Right lobe of liver (tissue), 6 donors: ENCODE measurements at regions not wholly inside any gene's neighbourhood (a gene's known extent, or its start where the extent isn't known, plus 50 kb on each side); places are given as distances from the start of the nearest gene placed in this dataset.

Experiments used
- ATAC-seq, 4 donors: fragments of 200-7000 bp; cut with Tn5 transposase; one replicate each; pipeline ENCODE4 v1.9.1; 2020; ENCODE audit warnings: mild to moderate bottlenecking in 4 of 4, moderate library complexity in 4 of 4
- DNase-seq, 3 donors: peaks; one replicate each; pipeline ENCODE4 v3.0.0-alpha.2; 2020
- H3K27ac ChIP-seq, 3 donors: fragments of 200-600 bp; one replicate each; pipeline ENCODE4 v1.8.0; 2022
- H3K27me3 ChIP-seq, 2 donors: fragments of 200-600 bp; one replicate each; pipeline ENCODE4 v1.8.0; 2022
- H3K36me3 ChIP-seq, 4 donors: fragments of 200-600 bp; sonication (generic) in 1 of 4; one replicate each; pipeline versions ENCODE4 v1.5.1 to v1.8.0; 2017 to 2022; ENCODE audit warnings: control low read depth in 1 of 4
- H3K4me1 ChIP-seq, 4 donors: fragments of 200-600 bp; sonication (generic) in 1 of 4; one replicate each; pipeline versions ENCODE4 v1.5.1 to v1.8.0; 2017 to 2022; ENCODE audit warnings: control low read depth in 1 of 4
- H3K4me3 ChIP-seq, 3 donors: fragments of 200-600 bp; one replicate each; pipeline ENCODE4 v1.8.0; 2022
- H3K9me3 ChIP-seq, 4 donors: fragments of 200-600 bp; sonication (generic) in 1 of 4; one replicate each; pipeline versions ENCODE4 v1.5.1 to v1.8.0; 2017 to 2022; ENCODE audit warnings: control low read depth in 1 of 4
- POLR2A ChIP-seq: fragments of 450-650 bp; IDR thresholded peaks from one replicate; pipeline ENCODE4 v1.6.1; 2017; ENCODE audit warnings: antibody characterized with exemption, mild to moderate bottlenecking
- WGBS: methylation state at CpG from one replicate; pipeline ENCODE4 v1.1.6; 2018; ENCODE audit warnings: low coverage, low lambda C conversion rate; ENCODE audit not compliant: insufficient coverage; ENCODE audit errors: missing lambda C conversion rate; 5-methylcytosine and 5-hydroxymethylcytosine counted together
- intact Hi-C, 2 donors: fragments of 100-400 bp; cut with DNase I; formaldehyde crosslinking; loops; one replicate each; pipeline versions ENCODE4 v1.11.2 to v1.14.1; 2022
- TF ChIP-seq, protein P1 (sequence below), 4 donors: fragments of 200-600 bp in 3 of 4; fragments of 450-650 bp in 1 of 4; IDR thresholded peaks; one replicate each; pipeline versions ENCODE4 v1.5.1 to v1.8.0; 2016 to 2022; ENCODE audit warnings: antibody characterized with exemption in 4 of 4, mild to moderate bottlenecking in 2 of 4
- donor health status: DM: no; HTN: yes; CAD: no.
- donor health status: DM: no; HTN: no; CAD: no.
- donor health status: DM: no; HTN: no; CAD: no.
- donor health status: DM: no; HTN: yes; CAD: no.
- donor health status: DM: no; HTN: yes; CAD: no.

GRCh38 chr5:125112196-125112595 lies 365.8 kb upstream of the ZNF608 start:
- no peak overlapping the region for H3K4me3 ChIP-seq
- no peak overlapping the region for H3K27ac ChIP-seq
- DNase-seq, result no peak
- H3K9me3 ChIP-seq, result no peaks in the 10 kb centered on the region
- H3K36me3 ChIP-seq, result no peaks in the 10 kb centered on the region
- intact Hi-C loops, result no loop called here
- peaks cover 0 to 9% (median 3%) of the 10 kb centered on the region in 4 donors for H3K4me1 ChIP-seq
- ATAC-seq, result no peak
- TF ChIP-seq POLR2A, result no peak
- TF ChIP-seq, protein P1, sequence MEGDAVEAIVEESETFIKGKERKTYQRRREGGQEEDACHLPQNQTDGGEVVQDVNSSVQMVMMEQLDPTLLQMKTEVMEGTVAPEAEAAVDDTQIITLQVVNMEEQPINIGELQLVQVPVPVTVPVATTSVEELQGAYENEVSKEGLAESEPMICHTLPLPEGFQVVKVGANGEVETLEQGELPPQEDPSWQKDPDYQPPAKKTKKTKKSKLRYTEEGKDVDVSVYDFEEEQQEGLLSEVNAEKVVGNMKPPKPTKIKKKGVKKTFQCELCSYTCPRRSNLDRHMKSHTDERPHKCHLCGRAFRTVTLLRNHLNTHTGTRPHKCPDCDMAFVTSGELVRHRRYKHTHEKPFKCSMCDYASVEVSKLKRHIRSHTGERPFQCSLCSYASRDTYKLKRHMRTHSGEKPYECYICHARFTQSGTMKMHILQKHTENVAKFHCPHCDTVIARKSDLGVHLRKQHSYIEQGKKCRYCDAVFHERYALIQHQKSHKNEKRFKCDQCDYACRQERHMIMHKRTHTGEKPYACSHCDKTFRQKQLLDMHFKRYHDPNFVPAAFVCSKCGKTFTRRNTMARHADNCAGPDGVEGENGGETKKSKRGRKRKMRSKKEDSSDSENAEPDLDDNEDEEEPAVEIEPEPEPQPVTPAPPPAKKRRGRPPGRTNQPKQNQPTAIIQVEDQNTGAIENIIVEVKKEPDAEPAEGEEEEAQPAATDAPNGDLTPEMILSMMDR (IDR thresholded peaks at IDR 0.05), result no peak
- WGBS, result 81% methylated on average over 2 of the region's 2 CpGs
- H3K27me3 ChIP-seq, result no peaks in the 10 kb centered on the region

DNA sequence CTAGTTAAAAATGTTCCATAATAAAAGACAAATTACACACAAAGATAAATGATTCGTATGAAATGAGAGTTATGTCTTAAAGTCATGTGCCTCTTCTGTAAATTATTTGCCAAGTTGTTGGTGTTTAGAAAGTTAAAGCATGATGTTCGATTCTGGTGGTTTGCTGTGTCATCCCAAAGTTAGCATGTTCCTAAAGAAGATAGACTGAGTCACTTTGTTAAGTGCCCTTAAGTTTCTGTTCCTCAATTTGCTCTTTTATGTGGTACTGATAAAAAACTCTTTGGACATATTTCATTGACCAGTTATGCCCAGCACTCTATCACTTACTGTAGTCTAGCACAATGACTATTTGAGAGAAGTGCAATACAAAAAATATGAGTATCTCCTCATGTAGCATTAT lies 366.9 kb upstream of the ZNF608 start:
- Histone ChIP-seq H3K4me3 (no peak overlapping the region), H3K36me3 (no peaks in the 10 kb centered on the region), H3K4me1 (peaks cover 0 to 9% (median 3%) of the 10 kb centered on the region in 4 donors), H3K27me3 (no peaks in the 10 kb centered on the region), H3K9me3 (no peaks in the 10 kb centered on the region), H3K27ac (no peak overlapping the region)
- DNase-seq, result no peak
- TF ChIP-seq, protein P1 (IDR thresholded peaks at IDR 0.05), result no peak
- no peak for TF ChIP-seq POLR2A
- intact Hi-C loops, result no loop called here
- WGBS, result 36% methylated on average over 2 of the region's 2 CpGs
- no peak for ATAC-seq

DNA sequence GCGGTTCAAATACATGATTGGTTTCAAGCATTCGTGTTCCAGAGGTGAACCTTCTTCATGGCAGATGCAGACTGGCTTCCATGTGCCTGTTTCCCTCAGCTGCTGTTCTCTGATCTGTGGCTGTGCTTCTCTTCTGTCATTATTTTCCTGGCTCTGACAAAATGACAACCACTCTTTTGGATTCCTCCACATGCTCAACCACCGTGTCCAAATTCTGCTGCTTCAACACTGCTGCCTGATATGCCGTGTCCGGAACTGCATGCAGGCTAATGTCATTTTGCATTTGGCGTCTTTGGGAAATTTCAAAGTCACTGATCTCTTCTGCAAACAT lies 368.7 kb upstream of the ZNF608 start:
- Histone ChIP-seq H3K4me1 (peaks cover 0 to 9% (median 3%) of the 10 kb centered on the region in 4 donors), H3K9me3 (no peaks in the 10 kb centered on the region), H3K27me3 (no peaks in the 10 kb centered on the region), H3K4me3 (no peak overlapping the region), H3K27ac (no peak overlapping the region), H3K36me3 (no peaks in the 10 kb centered on the region)
- intact Hi-C loops, result no loop called here
- DNase-seq (no peak), ATAC-seq (peak in 3 of 4 donors; percentile 28 to 69 (median 56))
- WGBS, result 62% methylated on average over 6 of the region's 6 CpGs
- TF ChIP-seq POLR2A, result no peak
- TF ChIP-seq, protein P1 (IDR thresholded peaks at IDR 0.05), result no peak

- Histone ChIP-seq H3K27me3 (no peaks in the 10 kb centered on the region), H3K4me3 (no peak overlapping the region), H3K36me3 (no peaks in the 10 kb centered on the region), H3K27ac (no peak overlapping the region), H3K4me1 (peaks cover 0 to 9% (median 3%) of the 10 kb centered on the region in 4 donors), H3K9me3 (no peaks in the 10 kb centered on the region)
- intact Hi-C loops, result no loop called here
- DNase-seq, result no peak
- no peak for ATAC-seq
- WGBS, result 72% methylated on average over 5 of the region's 6 CpGs
- no peak for TF ChIP-seq POLR2A
- TF ChIP-seq, protein P1 (IDR thresholded peaks at IDR 0.05), result no peak
Measured at GRCh38 chr5:125117566-125117965, 371.1 kb upstream of the ZNF608 start.

DNA sequence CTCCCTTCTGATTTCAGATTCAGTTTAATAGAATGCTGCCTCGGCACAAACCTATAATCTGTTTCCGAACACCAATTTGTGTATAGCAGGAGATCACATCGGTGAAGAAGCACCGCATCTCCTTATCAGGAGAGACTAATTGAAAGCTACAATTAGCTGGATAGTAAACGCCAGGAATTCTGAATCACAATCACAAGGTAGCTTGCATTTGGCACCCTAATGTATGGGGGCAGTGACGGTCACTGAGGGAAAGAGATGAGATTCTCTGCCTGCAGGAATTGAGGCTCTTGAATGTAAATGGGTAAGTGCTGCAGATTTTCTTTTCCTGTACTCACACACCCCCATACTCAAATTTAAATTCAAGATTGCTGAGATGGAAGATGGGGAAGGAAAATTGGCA lies 373.6 kb upstream of the ZNF608 start:
- intact Hi-C loops, result no loop called here
- no peak for ATAC-seq
- TF ChIP-seq POLR2A, result no peak
- TF ChIP-seq, protein P1 (IDR thresholded peaks at IDR 0.05), result no peak

More for the DNA sequence above, 373.6 kb upstream of the ZNF608 start:
- no peaks in the 10 kb centered on the region for H3K9me3 ChIP-seq
- H3K36me3 ChIP-seq, result no peaks in the 10 kb centered on the region
- WGBS, result 65% methylated on average over 4 of the region's 6 CpGs
- H3K27ac ChIP-seq, result no peak overlapping the region
- H3K27me3 ChIP-seq, result no peaks in the 10 kb centered on the region
- H3K4me1 ChIP-seq, result no peaks in the 10 kb centered on the region
- H3K4me3 ChIP-seq, result no peak overlapping the region
- no peak for DNase-seq
